ENCODE measurements at regions not wholly inside any gene's neighbourhood (a gene's known extent, or its start where the extent isn't known, plus 50 kb on each side); places are given as distances from the start of the nearest gene placed in this dataset.

DNA sequence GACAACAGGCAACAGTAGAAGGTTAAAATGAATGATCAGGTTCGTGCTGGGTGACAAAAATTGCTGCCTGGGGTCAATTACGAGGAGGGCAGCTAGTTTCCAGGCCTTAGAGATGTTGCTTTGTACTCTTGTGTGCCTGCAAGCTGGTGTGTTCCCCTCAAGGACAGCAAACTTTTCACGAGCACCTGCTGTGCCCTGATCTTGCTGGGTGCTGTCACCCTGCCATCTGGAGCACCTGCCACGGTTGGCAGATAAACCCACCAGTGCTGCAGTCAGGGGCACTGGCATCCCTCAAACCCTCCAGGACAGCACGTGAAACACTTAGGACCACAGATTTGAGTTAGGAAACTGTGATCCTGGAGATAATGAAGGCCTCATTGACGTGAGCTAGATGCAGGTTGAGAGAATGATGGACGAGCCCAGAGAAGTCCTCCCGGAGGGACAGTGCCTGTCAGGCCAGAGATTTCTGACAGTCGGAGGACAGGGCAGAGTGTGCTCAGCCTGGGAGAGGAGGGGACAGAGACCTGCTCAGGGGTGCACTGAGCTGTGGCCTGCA is 104.3 kb upstream of the RAB12 start:
- Mint-ChIP-seq H3K27ac (ENCODE audit: unreplicated experiment) (no peak overlapping the region), H3K36me3 (ENCODE audit: unreplicated experiment) (no peaks in the 10 kb centered on the region), H3K27me3 (ENCODE audit: unreplicated experiment) (peaks cover 45% of the 10 kb centered on the region), H3K4me3 (ENCODE audit: unreplicated experiment) (no peak overlapping the region), H3K4me1 (ENCODE audit: unreplicated experiment) (peaks cover 5% of the 10 kb centered on the region), H3K9me3 (ENCODE audit: unreplicated experiment) (no peaks in the 10 kb centered on the region)
- TF ChIP-seq, protein P1, sequence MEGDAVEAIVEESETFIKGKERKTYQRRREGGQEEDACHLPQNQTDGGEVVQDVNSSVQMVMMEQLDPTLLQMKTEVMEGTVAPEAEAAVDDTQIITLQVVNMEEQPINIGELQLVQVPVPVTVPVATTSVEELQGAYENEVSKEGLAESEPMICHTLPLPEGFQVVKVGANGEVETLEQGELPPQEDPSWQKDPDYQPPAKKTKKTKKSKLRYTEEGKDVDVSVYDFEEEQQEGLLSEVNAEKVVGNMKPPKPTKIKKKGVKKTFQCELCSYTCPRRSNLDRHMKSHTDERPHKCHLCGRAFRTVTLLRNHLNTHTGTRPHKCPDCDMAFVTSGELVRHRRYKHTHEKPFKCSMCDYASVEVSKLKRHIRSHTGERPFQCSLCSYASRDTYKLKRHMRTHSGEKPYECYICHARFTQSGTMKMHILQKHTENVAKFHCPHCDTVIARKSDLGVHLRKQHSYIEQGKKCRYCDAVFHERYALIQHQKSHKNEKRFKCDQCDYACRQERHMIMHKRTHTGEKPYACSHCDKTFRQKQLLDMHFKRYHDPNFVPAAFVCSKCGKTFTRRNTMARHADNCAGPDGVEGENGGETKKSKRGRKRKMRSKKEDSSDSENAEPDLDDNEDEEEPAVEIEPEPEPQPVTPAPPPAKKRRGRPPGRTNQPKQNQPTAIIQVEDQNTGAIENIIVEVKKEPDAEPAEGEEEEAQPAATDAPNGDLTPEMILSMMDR (IDR thresholded peaks at IDR 0.05), result no peak
- no peak for DNase-seq (ENCODE audit: extremely low spot score, unreplicated experiment)

DNA sequence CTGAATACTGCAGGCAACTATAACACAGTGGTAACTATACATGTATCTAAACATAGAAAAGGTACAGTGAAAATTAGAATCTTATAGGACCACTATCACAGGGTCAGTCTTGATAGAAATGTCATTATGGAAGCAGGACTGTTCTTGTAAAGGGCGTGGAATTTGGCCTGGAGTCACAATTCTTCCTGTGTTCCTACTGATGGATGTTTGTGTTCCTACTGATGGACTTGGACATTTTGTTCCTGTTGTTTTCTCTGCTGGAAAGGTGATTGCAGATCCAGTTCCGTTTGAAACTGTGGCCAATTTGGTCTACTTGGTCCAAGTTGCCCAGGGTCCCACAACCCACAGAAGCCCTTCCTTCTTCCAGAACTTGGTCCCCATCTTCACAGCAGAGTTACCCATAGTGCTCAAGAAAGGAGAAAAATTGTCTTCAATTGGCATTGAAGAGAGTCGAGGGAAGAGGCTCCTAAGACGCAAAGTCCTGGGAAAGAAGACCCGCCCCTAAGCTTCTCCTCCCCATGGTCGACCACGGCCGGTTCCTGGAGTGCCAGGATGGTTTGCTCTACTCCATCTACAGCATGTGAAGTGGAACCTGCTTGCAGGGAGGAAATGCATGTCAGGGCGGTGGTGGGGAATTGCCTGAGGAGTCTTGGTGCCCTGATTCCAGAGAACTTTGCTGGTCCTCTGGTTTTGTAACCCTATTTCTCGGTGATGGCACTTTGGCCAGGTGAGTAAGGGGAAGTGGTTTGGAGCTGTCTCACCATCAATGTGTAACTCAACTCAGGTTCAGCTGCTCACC is 102.8 kb upstream of the RAB12 start:
- TF ChIP-seq, protein P1 (IDR thresholded peaks at IDR 0.05), result no peak
- no peaks in the 10 kb centered on the region for H3K9me3 Mint-ChIP-seq (ENCODE audit: unreplicated experiment)
- no peaks in the 10 kb centered on the region for H3K36me3 Mint-ChIP-seq (ENCODE audit: unreplicated experiment)
- H3K27ac Mint-ChIP-seq (ENCODE audit: unreplicated experiment), result no peak overlapping the region
- peaks cover 50% of the 10 kb centered on the region for H3K27me3 Mint-ChIP-seq (ENCODE audit: unreplicated experiment)
- no peak overlapping the region for H3K4me3 Mint-ChIP-seq (ENCODE audit: unreplicated experiment)
- H3K4me1 Mint-ChIP-seq (ENCODE audit: unreplicated experiment), result peaks cover 2% of the 10 kb centered on the region
- no peak for DNase-seq (ENCODE audit: extremely low spot score, unreplicated experiment)

DNA sequence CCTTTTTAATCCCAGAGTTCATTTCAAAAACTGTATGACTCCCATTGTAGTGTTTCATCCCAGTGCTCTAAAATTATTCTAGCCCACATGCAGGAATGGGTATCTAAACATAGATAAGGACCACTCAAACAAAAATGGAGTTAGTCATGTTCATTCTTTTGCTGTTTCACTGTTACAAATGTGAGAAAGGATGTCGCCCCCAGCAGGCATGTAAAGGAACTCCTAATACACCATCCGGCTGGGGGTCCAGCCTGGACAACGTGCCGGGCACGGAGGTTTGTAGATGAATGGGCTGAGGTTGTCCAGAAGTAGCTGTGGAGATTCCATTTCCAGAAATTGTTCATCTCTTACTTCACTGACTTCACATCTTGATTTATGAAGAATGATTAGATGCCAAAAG is 101.9 kb upstream of the RAB12 start:
- Mint-ChIP-seq H3K27ac (ENCODE audit: unreplicated experiment) (no peak overlapping the region), H3K4me1 (ENCODE audit: unreplicated experiment) (peaks cover 2% of the 10 kb centered on the region), H3K9me3 (ENCODE audit: unreplicated experiment) (no peaks in the 10 kb centered on the region), H3K4me3 (ENCODE audit: unreplicated experiment) (no peak overlapping the region), H3K27me3 (ENCODE audit: unreplicated experiment) (peaks cover 50% of the 10 kb centered on the region), H3K36me3 (ENCODE audit: unreplicated experiment) (no peaks in the 10 kb centered on the region)
- TF ChIP-seq, protein P1 (IDR thresholded peaks at IDR 0.05), result peak; percentile 40
- no peak for DNase-seq (ENCODE audit: extremely low spot score, unreplicated experiment)

DNA sequence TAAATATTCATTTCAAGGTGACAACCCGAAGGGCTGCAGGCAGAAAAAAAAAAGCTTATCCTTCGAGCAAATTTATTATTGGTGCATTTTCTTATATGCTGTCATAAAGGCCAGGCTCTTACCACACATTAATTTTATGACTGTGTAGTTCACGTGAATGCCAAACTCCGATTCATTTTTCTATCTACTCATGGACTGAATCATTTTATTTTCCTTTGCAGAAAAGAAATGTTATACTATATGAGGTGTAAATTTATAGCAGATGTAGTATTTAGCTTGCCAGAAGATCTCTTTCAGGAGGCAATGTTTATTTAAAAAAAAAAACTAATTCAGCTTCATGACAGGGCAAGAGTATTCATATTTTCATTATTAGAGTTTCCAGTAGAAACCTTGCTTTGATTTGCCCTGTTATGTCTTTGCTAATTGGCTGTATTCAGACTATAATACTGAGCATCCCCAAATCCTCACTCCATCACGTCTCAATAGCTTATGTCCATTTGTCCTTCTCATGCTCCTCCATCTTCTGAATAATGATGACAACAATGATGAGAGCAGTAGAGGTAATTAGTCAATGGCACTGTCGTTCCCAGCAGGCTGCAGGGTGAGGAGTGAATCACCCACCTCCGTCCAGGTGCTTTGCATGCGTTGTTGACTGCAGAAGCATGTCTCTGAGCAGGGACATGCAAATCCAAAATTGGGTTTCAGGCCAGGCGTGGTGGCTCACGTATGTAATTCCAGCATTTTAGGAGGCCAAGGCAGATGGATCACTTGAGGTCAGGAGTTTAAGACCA is 101.1 kb upstream of the RAB12 start:
- no peak overlapping the region for H3K4me3 Mint-ChIP-seq (ENCODE audit: unreplicated experiment)
- H3K27me3 Mint-ChIP-seq (ENCODE audit: unreplicated experiment), result peaks cover 50% of the 10 kb centered on the region
- H3K27ac Mint-ChIP-seq (ENCODE audit: unreplicated experiment), result no peak overlapping the region
- no peaks in the 10 kb centered on the region for H3K9me3 Mint-ChIP-seq (ENCODE audit: unreplicated experiment)
- H3K4me1 Mint-ChIP-seq (ENCODE audit: unreplicated experiment), result peaks cover 2% of the 10 kb centered on the region
- TF ChIP-seq, protein P1 (IDR thresholded peaks at IDR 0.05), result no peak
- no peaks in the 10 kb centered on the region for H3K36me3 Mint-ChIP-seq (ENCODE audit: unreplicated experiment)
- peak; percentile 38 for DNase-seq (ENCODE audit: extremely low spot score, unreplicated experiment)

DNA sequence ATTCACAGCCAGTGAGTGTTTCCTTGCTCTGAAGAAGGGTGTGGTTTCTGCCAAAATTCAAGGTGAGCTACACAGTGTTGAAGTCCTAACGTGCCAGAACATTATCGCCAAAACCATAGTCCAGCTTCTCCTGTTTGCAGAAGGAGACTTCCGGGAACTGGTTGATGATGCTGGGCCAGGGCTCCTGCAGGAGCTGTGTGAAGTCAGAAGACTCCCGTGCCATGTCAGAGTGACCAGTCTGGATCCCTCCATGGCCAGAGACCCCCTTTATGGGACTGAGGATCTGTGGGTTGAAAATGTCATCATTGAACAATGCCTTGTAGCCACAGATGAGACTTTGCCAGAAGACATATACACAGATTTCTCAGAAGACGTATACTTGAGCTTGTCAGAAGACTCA is 96.0 kb upstream of the RAB12 start:
- H3K9me3 Mint-ChIP-seq (ENCODE audit: unreplicated experiment), result no peaks in the 10 kb centered on the region
- peaks cover 53% of the 10 kb centered on the region for H3K27me3 Mint-ChIP-seq (ENCODE audit: unreplicated experiment)
- H3K4me3 Mint-ChIP-seq (ENCODE audit: unreplicated experiment), result no peak overlapping the region
- peak; percentile 21 for DNase-seq (ENCODE audit: extremely low spot score, unreplicated experiment)
- H3K27ac Mint-ChIP-seq (ENCODE audit: unreplicated experiment), result no peak overlapping the region
- no peaks in the 10 kb centered on the region for H3K36me3 Mint-ChIP-seq (ENCODE audit: unreplicated experiment)
- H3K4me1 Mint-ChIP-seq (ENCODE audit: unreplicated experiment), result no peaks in the 10 kb centered on the region
- TF ChIP-seq, protein P1 (IDR thresholded peaks at IDR 0.05), result no peak

All from osteocyte (in vitro differentiated cells).